HL-60 (cell line): ENCODE measurements at regions not wholly inside any gene's neighbourhood (a gene's known extent, or its start where the extent isn't known, plus 50 kb on each side); places are given as distances from the start of the nearest gene placed in this dataset.

Experiments
- CTCF ChIP-seq: IDR thresholded peaks from one replicate; pipeline ENCODE4 v1.5.1; 2011; ENCODE audit warnings: low read length, control low read depth, inconsistent platforms; ENCODE audit not compliant: insufficient read depth
- POLR2AphosphoS5 ChIP-seq: IDR thresholded peaks from 2 replicates; pipeline ENCODE4 v1.6.1; 2012; ENCODE audit warnings: low read depth

- TF ChIP-seq POLR2AphosphoS5 (no peak), CTCF (no peak)
These were observed 70.8 kb upstream of the CDC42EP3 start for GRCh38 chr2:37742286-37742685.
